RPMI7951 (cell line): ENCODE measurements at regions not wholly inside any gene's neighbourhood (a gene's known extent, or its start where the extent isn't known, plus 50 kb on each side); places are given as distances from the start of the nearest gene placed in this dataset.
A peak's percentile ranks its signal among the peaks of the same experiment; 100 is the strongest.
"Not testable (repeated sequence)": the region's sequence is repeated elsewhere in the genome, so short reads cannot be mapped to it uniquely, and the experiment has no call there.

Experiments used
- DNase-seq: peaks from one replicate; pipeline ENCODE4 v3.0.0-alpha.2; 2012; ENCODE audit warnings: low read depth

DNA sequence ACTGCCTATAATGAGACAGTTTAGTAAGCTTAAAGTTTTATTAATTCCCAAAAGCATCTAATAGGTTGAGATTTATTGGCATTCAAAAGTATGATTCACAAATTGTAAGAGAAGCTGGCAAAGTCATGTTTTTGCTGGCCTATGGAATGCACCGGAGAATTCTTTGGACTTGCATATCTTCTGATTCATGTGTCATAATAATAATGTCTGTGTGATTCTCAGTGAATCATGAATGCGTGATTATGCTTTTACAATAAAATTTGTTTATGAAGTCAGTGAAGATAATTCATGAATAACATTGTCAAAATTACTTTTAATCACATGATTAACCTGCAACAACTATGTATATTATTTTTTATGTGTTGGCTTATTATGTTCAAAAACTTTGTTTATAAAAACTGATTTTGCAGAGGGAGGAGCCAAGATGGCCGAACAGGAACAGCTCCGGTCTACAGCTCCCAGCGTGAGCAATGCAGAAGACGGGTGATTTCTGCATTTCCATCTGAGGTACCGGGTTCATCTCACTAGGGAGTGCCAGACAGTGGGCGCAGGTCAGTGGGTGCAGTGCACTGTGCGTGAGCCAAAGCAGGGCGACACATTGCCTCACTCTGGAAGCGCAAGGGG, 389.2 kb downstream of the SRGAP2C start:
- DNase-seq: peak; percentile 22

DNA sequence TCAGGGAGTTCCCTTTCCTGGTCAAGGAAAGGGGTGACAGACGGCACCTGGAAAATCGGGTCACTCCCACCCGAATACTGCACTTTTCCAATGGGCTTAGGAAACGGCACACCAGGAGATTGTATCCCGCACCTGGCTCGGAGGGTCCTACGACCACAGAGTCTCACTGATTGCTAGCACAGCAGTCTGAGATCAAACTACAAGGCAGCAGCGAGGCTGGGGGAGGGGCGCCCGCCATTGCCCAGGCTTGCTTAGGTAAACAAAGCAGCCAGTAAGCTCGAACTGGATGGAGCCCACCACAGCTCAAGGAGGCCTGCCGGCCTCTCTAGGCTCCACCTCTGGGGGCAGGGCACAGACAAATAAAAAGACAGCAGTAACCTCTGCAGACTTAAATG, 389.7 kb downstream of the SRGAP2C start:
- not testable (repeated sequence) for DNase-seq

DNA sequence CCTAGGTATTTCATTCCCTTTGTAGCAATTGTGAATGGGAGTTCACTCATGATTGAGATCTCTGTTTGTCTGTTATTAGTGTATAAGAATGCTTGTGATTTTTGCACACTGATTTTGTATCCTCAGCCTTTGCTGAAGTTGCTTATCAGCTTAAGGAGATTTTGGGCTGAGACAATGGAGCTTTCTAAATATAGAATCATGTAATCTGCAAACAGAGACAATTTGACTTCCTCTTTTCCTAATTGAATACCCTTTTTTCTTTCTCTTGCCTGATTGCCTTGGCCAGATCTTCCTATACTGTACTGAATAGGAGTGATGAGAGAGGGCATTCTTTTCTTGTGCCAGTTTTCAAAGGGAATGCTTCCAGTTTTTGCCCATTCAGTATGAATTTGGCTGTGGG, 398.1 kb downstream of the SRGAP2C start:
- DNase-seq: not testable (repeated sequence)

DNA sequence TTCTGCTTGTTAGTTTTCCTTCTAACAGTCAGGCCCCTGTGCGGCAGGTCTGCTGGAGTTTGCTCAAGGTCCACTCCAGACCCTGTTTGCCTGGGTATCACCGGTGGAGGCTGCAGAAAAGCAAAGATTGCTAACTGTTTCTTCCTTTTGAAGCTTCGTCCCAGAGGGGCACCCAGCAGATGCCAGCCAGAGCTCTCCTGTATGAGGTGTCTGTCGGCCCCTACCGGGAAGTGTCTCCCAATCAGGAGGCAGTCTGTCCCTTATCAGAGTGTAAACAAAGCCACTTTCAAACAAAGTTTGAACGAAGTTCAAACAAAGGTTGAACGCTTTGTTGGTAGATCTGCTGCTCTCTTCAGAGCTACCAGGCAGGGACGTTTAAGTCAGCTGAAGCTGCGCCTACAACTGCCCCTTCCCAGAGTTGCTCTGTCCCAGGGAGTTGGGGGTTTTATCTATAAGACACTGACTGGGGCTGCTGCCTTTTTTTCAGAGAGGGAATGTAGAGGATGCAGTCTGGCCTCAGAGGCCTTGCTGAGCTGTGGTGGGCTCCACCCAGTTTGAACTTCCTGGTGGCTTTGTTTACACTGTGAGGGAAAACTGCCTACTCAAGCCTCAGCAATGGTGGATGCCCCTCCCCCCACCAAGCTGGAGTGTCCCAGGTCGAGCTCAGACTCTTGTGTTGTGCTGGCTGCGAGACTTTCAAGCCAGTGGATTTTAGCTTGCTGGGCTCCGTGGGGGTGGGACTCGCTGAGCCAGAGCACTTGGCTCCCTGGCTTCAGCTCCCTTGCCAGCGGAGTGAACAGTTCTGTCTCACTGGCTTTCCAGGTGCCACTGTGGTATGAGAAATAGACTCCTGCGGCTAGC, 401.8 kb downstream of the SRGAP2C start:
- peak; percentile 6 for DNase-seq

DNA sequence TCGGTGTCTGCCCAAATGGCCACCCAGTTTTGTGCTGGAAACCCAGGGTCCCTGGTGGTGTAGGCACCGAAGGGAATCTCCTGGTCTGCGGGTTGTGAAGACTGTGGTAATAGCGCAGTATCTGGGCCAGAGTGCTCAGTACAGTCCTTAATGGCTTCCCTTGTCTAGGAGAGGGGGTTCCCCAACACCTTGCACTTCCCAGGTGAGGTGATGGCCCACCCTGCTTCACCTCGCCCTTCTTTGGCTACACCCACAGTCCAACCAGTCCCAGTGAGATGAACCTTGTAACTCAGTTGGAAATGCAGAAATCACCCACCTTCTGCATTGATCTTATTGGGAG, 402.4 kb downstream of the SRGAP2C start:
- DNase-seq: no peak

DNA sequence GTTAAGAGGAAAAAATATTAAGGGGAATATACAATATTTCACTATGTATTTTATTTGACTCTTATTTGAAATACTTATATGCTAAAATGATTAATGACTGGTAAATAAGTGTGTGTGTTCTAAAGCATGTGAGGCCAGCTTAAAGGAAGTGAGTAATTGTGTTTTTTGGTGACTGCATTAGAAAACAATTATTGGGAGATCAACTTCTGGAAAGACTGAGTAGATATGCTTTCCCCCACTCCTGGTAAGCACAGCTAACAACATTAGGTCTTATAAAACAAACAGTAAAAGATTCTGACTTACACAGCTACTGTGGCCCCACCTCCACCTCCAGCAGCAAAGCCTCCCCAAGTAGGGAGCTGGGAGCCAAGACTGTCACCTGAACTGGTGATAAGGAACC, 403.0 kb downstream of the SRGAP2C start:
- no peak for DNase-seq

DNA sequence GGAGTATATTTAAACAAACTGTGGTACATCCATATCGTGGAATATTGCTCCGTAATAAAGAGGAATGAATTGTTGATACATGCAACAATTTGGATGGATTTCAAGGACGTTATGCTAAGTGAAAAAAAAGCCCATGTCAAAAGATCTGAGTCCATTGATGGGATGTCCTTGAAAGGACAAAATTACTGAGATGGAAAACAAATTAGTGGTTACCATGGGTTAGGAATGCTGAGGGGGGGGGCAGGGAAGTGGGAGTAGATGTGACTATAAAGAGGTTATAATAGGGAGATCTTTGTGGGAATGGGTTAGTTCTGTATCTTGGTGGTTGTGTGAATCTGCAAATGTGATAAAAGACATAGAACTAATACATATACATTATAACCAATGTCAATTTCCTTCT, 409.3 kb downstream of the SRGAP2C start:
- DNase-seq: no peak

DNA sequence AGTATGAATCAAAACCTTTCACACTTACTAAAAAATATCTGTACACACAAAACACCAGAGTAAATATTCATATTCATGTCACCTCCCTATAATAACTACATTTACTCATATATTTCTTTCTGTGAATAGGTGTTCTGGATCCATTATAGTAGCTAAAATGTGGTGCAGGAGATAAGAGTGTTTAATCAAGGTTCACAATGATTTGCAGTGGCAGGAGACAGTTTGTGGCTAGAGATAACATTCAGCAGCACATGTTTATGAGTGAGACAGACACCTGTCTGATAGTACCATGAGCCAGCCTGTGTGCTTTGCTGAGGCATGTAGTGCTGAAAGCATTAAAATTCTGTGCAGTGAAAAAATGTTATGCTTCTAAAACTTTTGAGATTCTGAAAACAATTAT, 410.3 kb downstream of the SRGAP2C start:
- DNase-seq: no peak

DNA sequence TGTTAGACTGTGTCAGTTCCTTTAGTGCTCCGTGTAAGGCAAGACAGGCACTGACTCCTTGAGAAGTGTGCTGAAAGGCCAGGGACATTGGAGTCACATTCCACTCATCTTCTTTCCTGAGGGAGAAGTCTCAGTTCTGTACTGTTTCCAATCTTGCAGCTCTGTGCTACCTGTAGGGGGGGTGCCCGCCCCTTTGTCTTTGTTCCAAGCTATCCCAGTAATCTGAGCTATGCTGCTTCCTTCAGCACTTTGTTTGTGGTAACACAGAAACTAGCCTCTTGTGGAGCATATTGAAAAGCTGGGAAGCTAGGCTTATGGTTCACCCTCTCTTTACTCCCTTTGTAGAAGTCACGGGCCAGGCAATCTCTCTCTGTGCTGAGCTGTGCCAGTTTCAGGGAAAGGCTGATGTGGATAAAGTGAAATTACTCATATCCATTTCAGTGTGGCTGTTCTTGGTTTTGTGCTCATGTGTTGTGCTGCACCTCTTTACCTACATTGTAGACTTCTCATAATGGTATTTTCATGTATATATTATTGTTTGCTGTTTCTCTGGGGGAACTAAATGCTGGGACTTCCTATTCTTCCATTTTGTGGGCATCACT, 420.2 kb downstream of the SRGAP2C start:
- not testable (repeated sequence) for DNase-seq

DNA sequence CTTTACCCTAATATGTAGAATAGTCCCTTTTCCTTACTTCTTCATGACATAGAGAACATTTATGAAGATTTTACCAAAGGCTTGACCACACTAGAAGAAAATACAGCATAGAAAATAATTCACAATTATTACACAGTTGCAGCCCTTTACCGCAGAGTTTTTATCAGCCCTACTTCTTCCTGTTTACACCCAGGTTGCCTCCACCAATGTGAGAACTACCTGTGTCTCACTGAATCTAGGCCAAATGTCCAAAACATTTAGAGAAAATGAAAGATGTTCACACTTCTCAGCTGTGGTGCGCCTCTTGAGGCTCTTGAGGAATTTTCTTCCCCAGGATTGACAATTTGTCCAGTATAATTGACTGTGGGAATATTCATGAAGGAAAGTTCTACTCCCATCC, 422.7 kb downstream of the SRGAP2C start:
- DNase-seq: not testable (repeated sequence)
